Colonic mucosa (tissue), 4 donors: ENCODE measurements at regions not wholly inside any gene's neighbourhood (a gene's known extent, or its start where the extent isn't known, plus 50 kb on each side); places are given as distances from the start of the nearest gene placed in this dataset.

Experiments used
- DNase-seq: peaks from one replicate; pipeline ENCODE4 v3.0.0-alpha.2; 2020
- H3K27ac ChIP-seq: fragments of 200-600 bp; one replicate; pipeline ENCODE4 v1.8.0; 2021
- H3K27me3 ChIP-seq: fragments of 200-600 bp; one replicate; pipeline ENCODE4 v1.8.0; 2021
- H3K36me3 ChIP-seq: fragments of 200-600 bp; one replicate; pipeline ENCODE4 v1.8.0; 2021
- H3K4me1 ChIP-seq: fragments of 200-600 bp; one replicate; pipeline ENCODE4 v1.8.0; 2021; ENCODE audit warnings: mild to moderate bottlenecking
- H3K4me3 ChIP-seq: fragments of 200-600 bp; one replicate; pipeline ENCODE4 v1.8.0; 2021
- H3K9ac ChIP-seq, 2 donors: one replicate each; pipeline ENCODE4 v1.7.0; 2013; ENCODE audit warnings: control low read depth in 2 of 2, low read depth in 2 of 2, low read length in 2 of 2
- H3K9me3 ChIP-seq: fragments of 200-600 bp; one replicate; pipeline ENCODE4 v1.8.0; 2021
- intact Hi-C: fragments of 100-400 bp; cut with DNase I; formaldehyde crosslinking; loops from one replicate; pipeline ENCODE4 v1.14.1; 2022
- TF ChIP-seq, protein P1 (sequence below): fragments of 200-600 bp; IDR thresholded peaks from one replicate; pipeline ENCODE4 v1.8.0; 2022; ENCODE audit warnings: antibody characterized with exemption, mild to moderate bottlenecking
- donor health status: healthy.
- donor health status: DM: no; HTN: no; CAD: no.
- donor health status: DM: no; HTN: no; CAD: no.

DNA sequence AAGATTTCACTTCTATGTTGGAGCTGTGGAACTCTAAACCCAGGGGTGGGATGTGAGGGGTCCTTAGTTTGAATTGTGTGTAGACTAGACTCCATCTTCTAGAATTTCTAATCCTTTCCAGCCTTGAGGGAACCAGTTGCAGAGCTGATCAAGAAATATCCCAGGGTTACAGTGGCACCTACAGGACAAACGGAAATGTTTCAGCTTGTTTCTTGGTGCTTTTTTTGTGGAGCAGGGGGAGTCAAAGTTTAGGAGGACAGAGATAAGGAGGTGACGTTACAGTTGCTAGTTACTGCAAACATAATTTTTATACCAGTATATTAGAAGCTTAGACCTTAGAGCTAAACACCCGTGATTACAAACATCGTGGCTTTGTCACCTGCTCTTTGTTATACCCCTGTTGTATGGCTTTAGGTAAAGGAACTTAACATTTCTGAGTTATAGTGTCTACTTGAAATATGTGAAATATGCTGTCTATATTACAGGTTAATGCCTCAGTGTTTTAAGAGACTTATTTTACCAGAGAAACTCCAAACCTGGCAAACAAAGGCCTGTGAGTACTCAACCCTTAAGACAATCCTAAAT, 84.5 kb upstream of the DYNC1I1 start:
- no peaks in the 10 kb centered on the region for H3K27me3 ChIP-seq
- intact Hi-C loops: loop anchor here (5.0 kb wide), 1 partner anchor 176 kb away; no protein-coding TSS in a partner anchor
- H3K9ac ChIP-seq: no peak overlapping the region
- TF ChIP-seq, protein P1, sequence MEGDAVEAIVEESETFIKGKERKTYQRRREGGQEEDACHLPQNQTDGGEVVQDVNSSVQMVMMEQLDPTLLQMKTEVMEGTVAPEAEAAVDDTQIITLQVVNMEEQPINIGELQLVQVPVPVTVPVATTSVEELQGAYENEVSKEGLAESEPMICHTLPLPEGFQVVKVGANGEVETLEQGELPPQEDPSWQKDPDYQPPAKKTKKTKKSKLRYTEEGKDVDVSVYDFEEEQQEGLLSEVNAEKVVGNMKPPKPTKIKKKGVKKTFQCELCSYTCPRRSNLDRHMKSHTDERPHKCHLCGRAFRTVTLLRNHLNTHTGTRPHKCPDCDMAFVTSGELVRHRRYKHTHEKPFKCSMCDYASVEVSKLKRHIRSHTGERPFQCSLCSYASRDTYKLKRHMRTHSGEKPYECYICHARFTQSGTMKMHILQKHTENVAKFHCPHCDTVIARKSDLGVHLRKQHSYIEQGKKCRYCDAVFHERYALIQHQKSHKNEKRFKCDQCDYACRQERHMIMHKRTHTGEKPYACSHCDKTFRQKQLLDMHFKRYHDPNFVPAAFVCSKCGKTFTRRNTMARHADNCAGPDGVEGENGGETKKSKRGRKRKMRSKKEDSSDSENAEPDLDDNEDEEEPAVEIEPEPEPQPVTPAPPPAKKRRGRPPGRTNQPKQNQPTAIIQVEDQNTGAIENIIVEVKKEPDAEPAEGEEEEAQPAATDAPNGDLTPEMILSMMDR: peak; percentile 29
- no peak overlapping the region for H3K27ac ChIP-seq
- DNase-seq: no peak
- no peaks in the 10 kb centered on the region for H3K4me1 ChIP-seq
- H3K9me3 ChIP-seq: no peaks in the 10 kb centered on the region
- no peak overlapping the region for H3K4me3 ChIP-seq
- no peaks in the 10 kb centered on the region for H3K36me3 ChIP-seq

GRCh38 chr7:95686109-95686508, 86.2 kb upstream of the DYNC1I1 start:
- DNase-seq: peak; percentile 41
- no peaks in the 10 kb centered on the region for H3K9me3 ChIP-seq
- TF ChIP-seq, protein P1: peak; percentile 35
- no peaks in the 10 kb centered on the region for H3K27me3 ChIP-seq
- no peak overlapping the region for H3K27ac ChIP-seq
- H3K9ac ChIP-seq: no peak overlapping the region
- no peaks in the 10 kb centered on the region for H3K4me1 ChIP-seq
- no peak overlapping the region for H3K4me3 ChIP-seq
- intact Hi-C loops: loop anchor here (5.0 kb wide), 1 partner anchor 174 kb away; no protein-coding TSS in a partner anchor
- no peaks in the 10 kb centered on the region for H3K36me3 ChIP-seq

- TF ChIP-seq, protein P1: no peak
- no peaks in the 10 kb centered on the region for H3K36me3 ChIP-seq
- H3K4me1 ChIP-seq: no peaks in the 10 kb centered on the region
- intact Hi-C loops: loop anchor here (2.0 kb wide), 1 partner anchor 158 kb away; no protein-coding TSS in a partner anchor
- no peak overlapping the region for H3K9ac ChIP-seq
- no peaks in the 10 kb centered on the region for H3K27me3 ChIP-seq
- H3K4me3 ChIP-seq: no peak overlapping the region
- no peak overlapping the region for H3K27ac ChIP-seq
- no peak for DNase-seq
- H3K9me3 ChIP-seq: no peaks in the 10 kb centered on the region
These were observed 87.8 kb upstream of the DYNC1I1 start for GRCh38 chr7:95684505-95684904.

DNA sequence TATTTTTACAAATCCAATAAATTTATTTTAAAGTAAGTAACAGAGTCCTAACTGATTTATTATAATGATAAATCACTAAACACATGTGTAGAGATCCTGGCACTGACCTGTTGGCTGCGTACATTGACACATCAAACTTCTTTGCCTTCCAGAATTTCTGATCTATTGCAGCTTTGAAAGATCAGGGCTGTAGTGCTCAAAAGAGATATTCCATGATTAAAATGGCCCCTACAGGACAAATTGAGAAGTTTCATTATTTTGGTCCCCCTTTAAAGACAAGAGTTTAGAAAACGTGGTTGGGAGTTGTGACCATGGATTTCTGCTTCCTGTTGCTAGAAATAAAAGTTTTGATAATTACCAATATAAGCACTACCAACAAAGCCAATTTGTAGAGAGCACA, 87.7 kb upstream of the PDK4 start:
- no peaks in the 10 kb centered on the region for H3K27me3 ChIP-seq

DNA sequence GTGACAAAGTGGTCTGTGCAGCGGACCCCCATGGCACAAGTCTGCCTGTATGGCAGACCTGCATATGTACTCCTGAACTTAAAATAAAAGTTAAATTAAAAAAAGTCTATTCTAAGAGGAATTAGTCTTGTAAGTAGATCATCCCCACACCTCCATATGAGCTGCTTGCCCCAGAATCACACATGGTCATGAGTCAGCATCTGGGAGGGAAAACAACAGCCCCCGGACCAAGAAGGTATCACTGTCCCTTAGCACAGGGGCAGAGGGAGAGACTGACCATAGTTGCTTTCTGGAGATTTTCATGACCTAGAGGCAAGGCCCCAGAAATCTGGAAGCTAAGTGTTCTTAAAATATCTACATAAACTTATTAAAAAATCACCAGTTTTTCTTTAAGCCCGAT, 86.6 kb upstream of the PDK4 start:
- intact Hi-C loops: no loop called here
- DNase-seq: no peak
- H3K4me3 ChIP-seq: no peak overlapping the region
- H3K4me1 ChIP-seq: no peaks in the 10 kb centered on the region
- TF ChIP-seq, protein P1: no peak
- H3K27me3 ChIP-seq: no peaks in the 10 kb centered on the region
- no peaks in the 10 kb centered on the region for H3K9me3 ChIP-seq
- H3K9ac ChIP-seq: no peak overlapping the region
- H3K36me3 ChIP-seq: no peaks in the 10 kb centered on the region
- H3K27ac ChIP-seq: no peak overlapping the region

More for the DNA sequence above, 87.7 kb upstream of the PDK4 start:
- Histone ChIP-seq H3K9me3 (no peaks in the 10 kb centered on the region), H3K4me1 (no peaks in the 10 kb centered on the region), H3K9ac (no peak overlapping the region), H3K27ac (no peak overlapping the region), H3K36me3 (no peaks in the 10 kb centered on the region), H3K4me3 (no peak overlapping the region)
- no peak for DNase-seq
- TF ChIP-seq, protein P1: peak; percentile 45
- intact Hi-C loops: loop anchor here (2.0 kb wide), 1 partner anchor 157 kb away; no protein-coding TSS in a partner anchor
